ENCODE measurements at regions not wholly inside any gene's neighbourhood (a gene's known extent, or its start where the extent isn't known, plus 50 kb on each side); places are given as distances from the start of the nearest gene placed in this dataset.
"Not testable (repeated sequence)": the region's sequence is repeated elsewhere in the genome, so short reads cannot be mapped to it uniquely, and the experiment has no call there.

DNA sequence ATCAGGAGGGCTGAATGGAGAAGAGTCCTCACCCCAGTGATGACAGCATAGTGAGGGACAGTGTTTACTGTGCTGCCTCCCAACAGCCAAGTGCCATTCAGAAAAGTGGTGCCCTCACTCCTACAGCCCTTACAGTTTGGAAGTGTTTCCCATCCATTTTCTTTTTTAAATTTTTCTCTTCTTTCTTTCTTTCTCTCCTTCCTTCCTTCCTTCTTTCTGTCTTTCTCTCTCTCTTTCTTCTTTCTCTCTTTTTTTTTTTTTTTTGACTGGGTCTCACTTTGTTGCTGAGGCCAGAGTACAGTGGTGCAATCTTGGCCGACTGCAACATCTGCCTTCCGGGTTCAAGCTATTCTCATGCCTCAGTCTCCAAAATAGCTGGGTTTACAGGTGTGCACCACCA, 755.3 kb downstream of the UQCRFS1 start:
- DNase-seq: no peak

DNA sequence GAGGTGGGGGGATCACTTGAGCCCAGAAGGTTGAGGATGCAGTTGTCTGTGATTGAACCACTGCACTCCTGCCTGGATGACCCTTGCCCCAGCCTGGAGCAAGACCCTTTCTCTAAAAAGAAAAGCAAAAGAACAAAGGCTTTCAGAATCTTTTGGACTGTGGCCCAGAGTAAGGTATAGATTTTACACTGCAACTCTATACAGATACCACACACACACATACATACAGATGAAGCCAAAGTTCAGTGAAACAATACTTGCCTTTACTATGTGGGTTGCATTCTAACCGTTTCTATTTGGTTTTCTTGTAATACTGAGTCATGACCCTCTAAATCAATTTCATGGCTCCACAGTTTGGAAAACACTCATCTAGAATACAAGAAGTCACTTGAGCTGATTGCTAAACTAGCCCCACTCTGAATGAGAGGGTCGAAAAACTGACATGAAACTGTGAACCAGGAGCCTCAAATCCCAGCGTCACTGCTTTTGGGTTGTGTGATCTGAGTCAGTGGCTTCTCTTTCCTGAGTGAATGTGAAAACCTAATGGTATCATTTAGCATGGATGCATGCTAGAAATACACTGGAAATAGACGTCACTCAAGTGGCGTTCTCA, 756.1 kb downstream of the UQCRFS1 start:
- no peak for DNase-seq

DNA sequence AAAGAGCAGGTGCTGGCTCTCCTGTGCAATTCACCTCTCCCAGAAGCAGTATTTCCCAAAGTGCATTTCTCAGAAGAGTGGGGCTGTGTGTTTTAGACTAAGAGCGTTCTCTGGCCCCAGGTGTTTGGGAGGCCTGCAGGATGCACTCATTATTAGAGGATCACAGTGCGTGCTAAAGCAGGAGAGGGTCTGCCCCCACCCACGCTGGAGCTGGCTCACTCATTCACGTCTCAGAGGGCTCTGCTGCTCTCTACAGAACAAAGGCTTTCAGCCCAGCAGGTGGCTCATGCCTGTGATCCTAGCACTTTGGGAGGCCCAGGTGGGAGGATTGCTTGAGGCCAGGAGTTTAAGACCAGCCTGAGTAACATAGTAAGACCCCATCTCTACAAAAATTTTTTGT, 756.7 kb downstream of the UQCRFS1 start:
- no peak for DNase-seq

DNA sequence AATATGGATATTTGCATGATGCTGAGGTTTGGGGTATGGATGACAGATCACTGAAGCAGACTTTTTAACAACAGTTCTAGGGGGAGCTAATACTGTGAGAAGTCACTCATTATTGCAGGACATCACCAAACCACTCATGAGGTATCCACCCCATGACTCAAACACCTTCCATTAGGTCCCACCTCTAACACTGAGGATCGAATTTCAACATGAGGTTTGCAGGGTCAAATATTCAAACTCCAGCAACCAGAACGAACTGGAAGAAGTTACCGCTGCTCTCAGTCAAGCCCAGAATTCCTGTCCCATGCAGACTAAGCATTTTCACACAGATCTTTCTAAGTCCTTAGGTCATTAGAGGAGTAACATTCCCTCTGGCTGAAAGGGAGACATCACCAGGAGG, 758.9 kb downstream of the UQCRFS1 start:
- peak; percentile 10 for DNase-seq

DNA sequence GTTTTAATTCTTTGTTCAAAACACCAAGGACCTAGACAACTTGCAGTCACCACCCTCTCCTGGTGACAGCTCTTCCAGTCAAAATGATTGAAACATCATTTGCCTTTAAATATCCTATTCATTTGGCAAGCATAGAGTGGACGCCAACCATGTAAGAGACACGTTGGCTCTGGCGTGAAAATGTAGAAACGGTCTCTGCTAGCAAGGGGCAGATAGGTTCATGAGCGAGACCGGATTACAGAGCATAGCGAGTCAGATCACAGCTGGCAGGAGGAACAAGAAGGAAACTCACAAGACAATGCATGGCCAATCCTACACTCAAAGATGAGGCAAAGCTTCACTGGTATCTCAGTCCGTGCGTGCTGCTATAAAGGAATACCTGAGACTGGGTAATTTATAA, 759.5 kb downstream of the UQCRFS1 start:
- DNase-seq: no peak

DNA sequence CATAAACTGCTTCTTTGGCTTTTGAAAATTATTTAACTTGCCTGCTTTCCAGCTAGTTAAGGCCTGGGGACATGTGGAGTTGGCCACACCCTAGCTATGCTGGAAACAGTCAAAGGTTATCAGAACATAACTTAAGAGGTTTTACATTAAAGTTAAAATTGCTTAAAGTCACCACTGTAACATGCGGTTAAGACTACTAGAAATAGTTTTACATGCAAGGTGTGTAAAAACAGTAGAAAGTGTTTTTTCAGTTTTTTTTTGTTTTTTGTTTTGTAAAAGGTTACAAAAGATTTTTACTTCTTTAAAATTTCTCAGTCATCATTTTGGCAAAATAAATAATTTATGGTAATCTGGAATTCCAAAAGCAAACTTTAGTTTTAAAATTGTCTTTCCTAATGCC, 763.1 kb downstream of the UQCRFS1 start:
- no peak for DNase-seq

DNA sequence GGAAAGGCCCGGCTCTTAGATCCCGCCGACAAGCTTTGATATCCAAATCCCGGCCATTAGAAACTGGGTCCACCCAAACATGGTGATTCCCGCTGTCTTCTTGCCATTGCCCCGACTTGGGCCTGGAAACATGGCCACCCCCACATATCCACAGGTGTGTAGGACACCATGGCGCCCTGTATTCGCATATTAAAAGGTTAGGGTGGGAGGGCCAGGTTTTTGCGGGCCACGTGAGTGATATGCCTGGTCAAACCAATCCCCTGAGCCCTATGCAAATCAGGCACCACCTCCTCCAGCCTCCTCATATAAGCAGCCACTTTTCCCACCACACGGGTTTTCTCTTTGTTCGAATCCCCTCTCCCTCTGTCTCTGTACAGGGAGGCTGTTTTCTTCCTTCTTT, 766.4 kb downstream of the UQCRFS1 start:
- DNase-seq: no peak

DNA sequence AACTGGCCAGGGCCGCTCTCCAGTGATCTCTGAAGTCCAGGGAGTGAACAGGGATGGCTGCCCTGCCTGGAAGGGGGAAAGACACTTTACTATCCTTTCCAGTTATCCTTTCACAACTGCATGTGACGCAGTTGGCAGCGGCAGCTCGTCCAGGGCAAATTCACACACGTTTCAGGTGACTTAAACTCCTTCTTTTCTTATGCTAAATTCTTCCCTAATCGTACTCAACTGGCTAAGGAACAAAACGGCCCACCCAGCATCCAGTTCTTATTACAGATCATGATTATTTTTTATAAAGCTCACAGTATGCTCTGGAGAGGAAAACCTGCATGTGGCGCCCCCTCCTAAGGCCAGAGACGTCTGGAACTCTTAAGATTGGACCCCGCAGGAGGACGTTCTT, 767.1 kb downstream of the UQCRFS1 start:
- no peak for DNase-seq

DNA sequence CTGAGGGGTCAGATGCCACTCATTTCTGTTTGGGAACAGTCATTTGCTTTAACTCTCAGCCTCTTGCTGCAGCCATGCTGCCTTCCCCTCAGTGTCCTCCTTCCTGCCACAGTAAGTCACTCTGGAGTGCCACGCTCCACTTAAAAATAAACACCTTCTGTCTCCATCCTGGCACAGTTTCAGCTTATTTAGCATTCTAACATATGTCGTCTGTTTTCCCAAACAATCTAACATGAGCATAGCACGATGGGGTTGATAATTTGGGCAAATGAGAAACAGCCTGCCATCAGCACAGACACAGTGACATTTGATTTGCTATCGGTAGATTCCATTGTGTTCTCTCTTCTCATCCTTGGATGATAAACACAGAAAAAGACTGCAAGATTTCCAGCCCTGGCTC, 768.6 kb downstream of the UQCRFS1 start:
- no peak for DNase-seq

DNA sequence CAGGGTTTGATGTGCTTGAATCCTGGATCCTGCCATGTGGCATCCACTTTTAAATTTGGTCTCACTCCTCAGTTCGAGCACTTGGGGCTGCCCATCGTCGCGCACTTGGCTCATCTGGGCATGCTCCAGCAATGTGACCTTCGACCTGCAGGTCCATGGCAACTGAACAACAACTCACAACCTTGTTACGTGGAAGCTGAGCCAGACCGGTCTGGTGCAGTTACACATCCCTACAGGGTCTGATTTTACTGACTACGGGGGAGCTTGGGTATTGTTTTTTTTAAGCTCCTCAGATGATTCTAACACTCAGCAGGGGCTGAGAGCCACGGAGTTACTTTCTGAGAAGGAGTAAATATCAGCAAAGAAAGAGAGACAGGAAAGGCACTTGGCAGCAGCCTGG, 769.6 kb downstream of the UQCRFS1 start:
- no peak for DNase-seq

DNA sequence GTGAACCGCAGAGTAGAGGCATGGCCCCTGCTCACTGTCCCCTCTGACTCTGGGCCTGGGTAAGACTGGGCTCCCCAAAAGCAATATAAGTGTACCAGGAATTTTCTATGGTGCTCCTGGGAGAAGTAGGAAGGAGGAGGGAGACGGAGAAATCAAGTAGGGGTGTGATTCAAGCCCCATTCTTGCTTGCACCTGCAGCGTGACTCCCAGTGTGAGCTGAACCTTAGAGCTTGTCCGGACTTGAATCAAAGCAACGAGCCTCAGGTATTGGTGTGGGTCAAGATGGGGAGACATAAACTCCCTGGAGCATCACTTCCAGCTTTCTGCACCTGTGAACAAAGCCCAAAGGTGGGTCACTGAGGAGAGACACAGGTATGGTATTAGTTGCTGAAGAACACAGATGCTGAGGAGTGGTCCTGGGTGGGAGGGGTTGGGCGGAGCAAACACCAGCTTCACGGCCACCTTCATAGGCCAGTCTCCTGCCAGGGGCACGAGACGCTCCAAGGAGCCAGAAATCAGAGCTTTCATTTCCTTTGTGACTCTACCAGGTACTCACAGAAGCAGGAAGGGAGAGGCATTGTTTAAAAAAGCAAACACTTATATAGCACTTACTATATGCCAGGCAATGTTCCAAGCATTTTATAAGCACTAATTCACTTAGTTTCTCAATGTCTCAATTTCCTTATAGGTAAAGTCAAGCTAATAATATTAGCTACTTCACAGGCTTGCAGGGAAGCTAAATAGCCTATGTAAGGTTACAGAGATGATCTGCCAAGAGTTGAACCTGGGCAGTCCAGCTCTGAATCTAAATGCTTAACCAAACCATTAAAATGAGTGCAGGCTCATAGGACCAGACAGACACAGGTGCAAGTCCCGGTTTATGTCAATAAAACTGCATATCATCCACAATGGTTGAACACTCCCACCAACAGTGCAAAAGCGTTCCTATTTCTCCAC, 775.3 kb downstream of the UQCRFS1 start:
- no peak for DNase-seq

DNA sequence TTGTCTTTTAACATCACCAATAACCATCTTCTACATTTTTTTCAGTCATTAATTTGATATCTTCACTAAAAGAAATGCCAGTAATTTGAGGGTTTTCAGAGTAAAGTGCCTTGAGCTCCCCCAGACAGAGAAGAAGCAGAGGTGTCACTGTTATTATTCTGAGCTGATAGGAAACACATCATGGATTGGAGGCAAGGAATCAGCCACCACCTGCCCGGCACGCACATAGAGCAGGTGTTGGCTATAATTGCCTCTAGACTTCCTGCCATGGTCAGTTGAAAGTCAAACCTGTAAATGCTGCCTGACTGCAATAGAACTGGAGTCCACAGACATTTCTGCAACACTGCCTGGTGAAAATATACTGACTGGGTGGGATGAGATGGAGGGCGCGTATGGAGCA, 776.6 kb downstream of the UQCRFS1 start:
- no peak for DNase-seq

DNA sequence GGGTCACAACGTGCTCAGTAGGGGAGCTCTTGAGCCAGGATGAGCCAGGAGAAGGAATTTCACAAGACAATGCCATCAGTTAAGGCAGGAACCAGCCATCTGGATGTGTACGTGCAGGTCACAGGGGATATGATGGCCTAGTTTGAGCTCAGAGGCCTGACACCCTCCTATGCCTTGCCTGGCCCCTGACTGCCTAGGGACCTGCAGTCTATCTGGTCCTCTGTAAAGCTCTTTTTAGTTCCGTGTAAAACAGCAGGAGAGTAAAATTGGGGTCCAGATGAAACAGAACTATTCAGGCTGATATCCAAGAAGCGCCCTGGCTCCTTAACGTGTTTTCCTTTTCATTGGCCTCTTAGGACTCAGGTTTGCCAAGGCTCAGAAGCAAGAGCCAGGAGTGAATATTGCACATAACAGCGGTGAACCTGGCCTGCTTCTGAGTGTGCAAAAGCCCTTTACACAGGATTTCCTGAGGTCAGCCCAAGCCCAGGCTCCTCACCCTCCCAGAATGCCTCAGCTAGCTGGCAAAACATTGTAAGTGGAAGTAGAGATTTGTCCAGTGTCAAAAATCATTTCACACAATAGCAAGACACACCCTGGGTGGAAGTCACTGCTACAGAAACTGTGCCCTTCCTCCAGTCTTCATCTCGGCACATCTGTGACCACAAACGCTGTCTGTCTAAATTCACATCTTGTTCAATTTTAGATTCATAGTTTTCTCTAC, 777.2 kb downstream of the UQCRFS1 start:
- peak; percentile 15 for DNase-seq

DNA sequence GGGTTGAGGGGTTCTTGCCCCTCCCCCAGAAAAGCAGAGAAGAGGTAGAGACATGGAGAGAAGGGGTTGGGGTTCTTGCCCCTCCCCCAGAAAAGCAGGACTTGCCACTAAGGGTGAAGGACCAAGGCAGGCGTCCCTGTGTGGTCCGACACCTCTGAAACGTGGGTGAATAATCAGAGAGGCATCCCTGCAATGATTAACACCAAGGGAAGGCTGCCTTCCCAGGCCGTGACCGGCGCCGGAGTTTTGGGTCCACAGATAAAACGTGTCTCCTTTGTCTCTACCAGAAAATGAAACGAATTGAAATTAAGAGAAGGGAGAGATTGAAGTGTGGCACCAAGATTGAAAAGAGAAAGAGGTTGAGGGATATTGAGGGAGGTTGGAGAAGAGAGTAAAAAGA, 778.2 kb downstream of the UQCRFS1 start:
- not testable (repeated sequence) for DNase-seq

DNA sequence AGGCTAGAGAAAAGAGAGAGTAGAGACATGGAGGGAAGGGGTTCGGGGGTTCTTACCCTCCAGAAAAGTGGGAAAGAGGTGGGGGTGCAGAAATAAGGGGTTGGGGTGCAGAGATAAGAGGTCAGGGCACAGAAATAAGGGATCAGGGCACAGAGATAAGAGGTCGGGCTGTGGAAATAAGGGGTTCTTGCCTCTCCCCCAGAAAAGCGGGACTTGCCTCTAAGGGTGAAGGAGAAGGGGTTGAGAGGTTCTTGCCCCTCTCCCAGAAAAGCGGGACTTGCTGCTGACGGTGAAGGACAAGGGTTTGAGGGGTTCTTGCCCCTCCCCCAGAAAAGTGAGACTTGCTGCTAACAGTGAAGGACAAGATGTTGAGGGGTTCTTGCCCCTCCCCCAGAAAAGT, 778.6 kb downstream of the UQCRFS1 start:
- not testable (repeated sequence) for DNase-seq

DNA sequence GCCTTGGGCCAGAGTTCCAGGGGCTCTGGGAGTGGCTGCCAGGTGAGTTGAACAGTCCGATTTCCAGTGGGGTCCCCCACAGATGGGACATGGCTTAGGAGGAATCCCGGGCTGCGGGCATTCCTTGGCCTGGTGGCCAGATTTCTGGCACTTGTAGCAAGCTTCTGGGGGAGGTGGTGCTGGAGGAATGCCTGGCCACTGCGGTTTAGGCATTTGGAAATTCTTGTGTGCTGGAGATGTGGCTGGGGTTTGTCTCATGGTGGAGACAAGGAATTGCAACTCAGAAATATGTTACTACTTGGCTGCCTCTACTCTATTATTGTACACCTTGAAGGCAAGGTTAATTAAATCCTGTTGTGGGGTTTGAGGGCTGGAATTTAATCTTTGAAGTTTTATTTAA, 779.8 kb downstream of the UQCRFS1 start:
- peak; percentile 24 for DNase-seq

DNA sequence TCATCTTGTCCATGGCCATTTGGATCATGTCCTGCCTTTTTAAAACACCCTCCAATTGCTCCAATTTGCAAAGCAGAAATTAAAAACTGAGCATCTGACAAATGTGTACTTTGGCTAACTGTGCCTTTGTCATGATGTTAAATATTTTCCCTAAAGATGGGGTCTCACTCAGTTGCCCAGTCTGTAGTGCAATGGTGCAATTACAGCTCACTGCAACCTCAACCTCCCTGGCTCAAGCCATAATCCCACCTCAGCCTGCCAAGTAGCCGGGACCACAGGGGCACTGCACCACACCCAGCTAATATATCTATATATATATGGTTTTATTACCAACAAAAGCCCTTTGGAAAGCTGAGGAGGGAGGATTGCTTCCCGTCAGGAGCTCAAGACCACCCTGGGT, 782.7 kb downstream of the UQCRFS1 start:
- no peak for DNase-seq

DNA sequence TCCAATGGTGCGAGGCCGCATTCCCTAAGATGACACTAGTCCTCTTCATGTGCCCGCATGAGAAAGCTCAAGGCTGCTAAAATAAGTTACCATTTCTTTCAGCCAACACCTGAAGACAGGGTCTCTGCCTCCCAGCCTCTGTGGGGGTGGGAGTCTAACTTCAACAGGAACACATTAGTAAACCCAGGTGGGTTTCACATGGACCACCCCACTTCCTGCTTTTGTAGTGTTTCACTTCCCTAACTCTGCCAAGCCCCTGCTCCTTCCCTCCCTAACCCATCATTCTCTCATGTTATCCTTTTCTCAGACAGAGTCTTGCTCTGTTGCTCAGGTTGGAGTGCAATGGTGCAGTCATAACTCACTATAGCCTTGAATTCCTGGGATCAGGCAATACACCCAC, 783.6 kb downstream of the UQCRFS1 start:
- DNase-seq: no peak

DNA sequence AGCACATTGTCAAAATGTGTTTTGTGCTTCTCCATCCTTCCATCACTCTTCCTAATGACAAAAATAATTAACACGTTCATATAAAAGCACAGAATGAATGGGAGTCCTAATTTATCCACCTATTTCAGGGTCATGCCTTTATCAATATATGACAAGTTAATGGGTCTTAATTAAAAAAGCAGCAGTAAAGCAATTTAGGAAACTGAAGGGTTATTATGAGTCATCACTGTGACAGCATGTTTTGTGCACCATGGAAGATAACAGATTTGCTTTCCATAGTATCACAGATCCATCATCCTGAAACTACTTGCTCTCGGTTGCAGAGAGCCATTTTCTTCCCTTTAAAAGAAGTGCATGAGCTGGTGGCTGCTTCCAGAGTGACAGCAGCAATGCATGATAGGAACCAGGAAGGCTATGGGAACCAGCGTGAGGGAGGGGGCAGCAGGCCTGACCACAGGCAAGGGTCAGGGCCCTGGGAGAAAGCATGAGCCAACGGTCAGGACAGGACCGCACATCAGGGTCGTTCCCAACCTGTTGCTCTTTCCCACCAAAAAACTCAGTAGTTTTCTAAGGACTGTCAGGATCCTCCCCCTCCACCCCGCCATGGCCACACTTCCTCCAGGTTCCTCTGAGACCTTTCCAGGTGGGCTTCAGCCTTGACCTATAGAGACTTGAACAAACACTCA, 784.1 kb downstream of the UQCRFS1 start:
- DNase-seq: no peak

DNA sequence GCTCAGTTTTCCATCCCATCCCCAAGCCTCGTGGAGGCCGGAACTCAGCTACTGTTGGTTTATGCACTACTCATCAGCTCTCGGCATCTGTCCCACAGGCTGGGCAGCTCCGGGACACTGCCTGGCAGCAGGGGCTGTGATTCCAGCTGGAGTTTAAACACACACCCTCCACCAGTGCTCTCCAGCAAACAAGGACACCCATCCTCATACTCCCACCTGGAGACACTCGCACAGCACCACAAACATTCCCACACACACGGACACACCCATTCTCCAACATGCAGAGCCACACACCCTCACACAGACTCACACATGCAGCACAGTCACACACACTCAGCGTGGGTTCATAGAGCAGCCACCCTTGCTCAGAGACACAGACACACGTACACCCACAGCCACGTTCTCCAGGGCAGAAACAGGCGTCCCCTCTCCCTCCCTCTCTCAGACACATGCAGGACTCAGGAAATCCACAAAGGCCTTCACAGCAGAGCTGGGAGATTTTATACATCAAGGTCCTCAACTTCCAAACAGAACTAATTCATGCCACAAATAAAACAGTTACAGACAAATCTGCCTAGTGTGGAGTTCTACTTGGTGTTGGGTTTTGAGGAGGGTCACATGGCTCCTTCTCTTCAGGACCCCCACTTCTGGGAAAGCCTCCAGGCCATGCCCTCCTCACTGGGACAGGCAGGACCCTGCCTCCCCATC, 785.4 kb downstream of the UQCRFS1 start:
- DNase-seq: no peak

DNA sequence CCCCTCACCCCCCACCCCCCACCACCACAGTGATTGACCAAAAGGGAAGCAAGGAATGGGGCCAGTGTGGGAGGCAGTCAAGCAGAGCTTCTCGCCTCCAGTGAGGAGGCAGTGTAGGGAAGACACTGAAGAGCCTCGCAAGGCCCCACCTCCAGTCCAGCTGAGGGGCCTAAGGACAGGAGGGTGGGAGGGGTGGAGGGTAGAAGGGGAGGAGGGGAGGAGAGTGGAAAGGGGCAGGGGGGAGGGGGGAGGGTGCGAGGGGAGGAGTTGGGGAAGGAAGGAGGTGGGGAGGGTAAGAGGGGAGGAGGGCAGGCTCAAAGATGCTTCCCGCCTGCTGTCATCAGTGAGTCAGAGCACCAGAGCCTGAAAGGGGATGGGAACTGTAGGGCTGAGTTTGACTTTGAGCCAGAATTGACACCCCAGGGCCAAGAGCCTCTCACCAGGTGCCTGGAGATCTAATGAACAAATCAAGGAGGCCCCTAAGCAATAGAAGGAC, 786.2 kb downstream of the UQCRFS1 start:
- peak; percentile 72 for DNase-seq

DNA sequence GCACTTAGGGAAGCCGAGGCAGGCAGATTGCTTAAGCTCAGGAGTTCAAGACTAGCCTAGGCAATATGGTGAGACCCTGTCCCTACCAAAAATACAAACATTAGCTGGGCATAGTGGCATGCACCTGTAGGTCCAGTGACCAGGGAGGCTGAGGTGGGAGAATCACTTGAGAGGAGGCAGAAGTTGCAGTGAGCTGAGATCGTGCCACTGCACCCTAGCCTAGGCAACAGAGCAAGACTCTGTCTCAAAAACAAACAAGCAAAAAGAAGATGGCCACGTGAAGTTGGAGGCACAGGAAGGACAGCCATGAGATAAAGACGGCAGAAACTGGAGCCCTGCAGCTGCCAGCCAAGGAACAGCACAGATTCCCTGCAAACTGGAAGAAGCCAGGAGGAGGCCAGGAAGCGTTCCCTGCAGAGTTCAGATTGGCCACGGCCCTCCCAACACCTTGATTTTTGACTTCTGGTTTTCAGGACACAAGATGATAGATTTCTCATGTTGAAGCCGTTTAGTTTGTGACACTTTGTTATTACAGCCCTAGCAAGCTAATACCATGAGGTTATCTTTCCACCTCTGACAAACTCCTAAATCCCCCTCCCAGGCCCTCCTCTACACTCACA, 786.7 kb downstream of the UQCRFS1 start:
- DNase-seq: no peak
